WI38 (cell line): ENCODE measurements at regions not wholly inside any gene's neighbourhood (a gene's known extent, or its start where the extent isn't known, plus 50 kb on each side); places are given as distances from the start of the nearest gene placed in this dataset.
A peak's percentile ranks its signal among the peaks of the same experiment; 100 is the strongest.

Source experiments
- H3K4me3 ChIP-seq: 2 replicates; pipeline ENCODE4 v1.5.1; 2011; ENCODE audit warnings: low read depth, mild to moderate bottlenecking, control low read depth, low read length
- TF ChIP-seq, protein P1 (sequence below): IDR thresholded peaks from 2 replicates; pipeline ENCODE4 v1.5.1; 2012; ENCODE audit warnings: low read depth, mild to moderate bottlenecking, control low read depth, low read length

GRCh38 chr1:212551929-212552328 is 56.6 kb upstream of the ATF3 start:
- no peak overlapping the region for H3K4me3 ChIP-seq
- TF ChIP-seq, protein P1, sequence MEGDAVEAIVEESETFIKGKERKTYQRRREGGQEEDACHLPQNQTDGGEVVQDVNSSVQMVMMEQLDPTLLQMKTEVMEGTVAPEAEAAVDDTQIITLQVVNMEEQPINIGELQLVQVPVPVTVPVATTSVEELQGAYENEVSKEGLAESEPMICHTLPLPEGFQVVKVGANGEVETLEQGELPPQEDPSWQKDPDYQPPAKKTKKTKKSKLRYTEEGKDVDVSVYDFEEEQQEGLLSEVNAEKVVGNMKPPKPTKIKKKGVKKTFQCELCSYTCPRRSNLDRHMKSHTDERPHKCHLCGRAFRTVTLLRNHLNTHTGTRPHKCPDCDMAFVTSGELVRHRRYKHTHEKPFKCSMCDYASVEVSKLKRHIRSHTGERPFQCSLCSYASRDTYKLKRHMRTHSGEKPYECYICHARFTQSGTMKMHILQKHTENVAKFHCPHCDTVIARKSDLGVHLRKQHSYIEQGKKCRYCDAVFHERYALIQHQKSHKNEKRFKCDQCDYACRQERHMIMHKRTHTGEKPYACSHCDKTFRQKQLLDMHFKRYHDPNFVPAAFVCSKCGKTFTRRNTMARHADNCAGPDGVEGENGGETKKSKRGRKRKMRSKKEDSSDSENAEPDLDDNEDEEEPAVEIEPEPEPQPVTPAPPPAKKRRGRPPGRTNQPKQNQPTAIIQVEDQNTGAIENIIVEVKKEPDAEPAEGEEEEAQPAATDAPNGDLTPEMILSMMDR, result no peak

- TF ChIP-seq, protein P1, result no peak
- no peak overlapping the region for H3K4me3 ChIP-seq
These were observed 54.9 kb upstream of the ATF3 start for GRCh38 chr1:212553676-212554075.

DNA sequence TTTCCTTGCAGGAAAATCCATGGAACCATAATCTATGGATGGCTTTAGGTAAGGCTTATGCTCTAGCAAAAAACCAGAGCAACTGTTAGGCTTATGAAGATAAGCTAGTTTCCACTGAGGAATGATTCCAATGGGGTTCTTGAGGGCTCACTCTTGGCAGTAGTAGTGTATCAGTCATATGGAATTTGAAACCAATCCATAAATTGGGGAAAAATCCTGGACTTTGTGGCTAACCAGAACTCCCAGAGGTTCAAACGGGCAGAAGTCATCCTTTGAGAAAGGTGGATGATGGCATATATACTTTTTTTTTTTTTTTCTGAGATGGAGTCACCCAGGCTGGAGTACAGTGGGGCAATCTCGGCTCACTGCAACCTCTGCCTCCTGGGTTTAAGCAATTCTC is 54.2 kb upstream of the ATF3 start:
- H3K4me3 ChIP-seq, result no peak overlapping the region
- TF ChIP-seq, protein P1, result no peak

DNA sequence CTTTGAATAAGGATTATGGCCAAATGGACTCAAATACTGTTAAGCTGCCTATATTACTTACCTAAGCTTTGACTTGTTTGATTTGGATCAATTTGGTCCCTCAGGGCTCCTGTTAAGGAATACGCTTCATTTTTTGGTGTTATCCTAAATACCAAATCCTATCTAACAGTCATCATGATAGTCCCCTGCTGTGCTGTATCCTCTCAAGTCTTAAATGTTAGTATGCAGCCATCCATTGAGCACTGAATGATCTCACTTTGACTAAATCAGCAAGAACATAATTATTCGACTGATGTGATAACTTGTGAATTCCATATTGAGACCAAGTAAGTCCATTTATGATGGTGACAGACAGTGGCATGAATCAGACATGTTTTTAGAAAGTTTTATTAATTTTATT is 53.1 kb upstream of the ATF3 start:
- H3K4me3 ChIP-seq, result no peak overlapping the region
- TF ChIP-seq, protein P1, result no peak

GRCh38 chr1:212556822-212557549 is 51.6 kb upstream of the ATF3 start:
- TF ChIP-seq, protein P1, result no peak
- H3K4me3 ChIP-seq, result no peak overlapping the region

GRCh38 chr1:212557739-212558692 is 50.5 kb upstream of the ATF3 start:
- peak overlapping the region; percentile 69 for H3K4me3 ChIP-seq
- TF ChIP-seq, protein P1, result no peak
